Right atrium auricular region (tissue), 2 donors: ENCODE measurements at regions not wholly inside any gene's neighbourhood (a gene's known extent, or its start where the extent isn't known, plus 50 kb on each side); places are given as distances from the start of the nearest gene placed in this dataset.
A peak's percentile ranks its signal among the peaks of the same experiment; 100 is the strongest.

ENCODE experiments used
- DNase-seq: peaks from one replicate; pipeline ENCODE4 v3.0.0-alpha.2; 2019; ENCODE audit warnings: low spot score
- H3K27ac ChIP-seq, 2 donors: fragments of 200-600 bp; sonication (generic); 1 replicate in 1 of 2; 2 replicates in 1 of 2; pipeline ENCODE4 v1.5.1; 2016 to 2019
- H3K27me3 ChIP-seq, 2 donors: fragments of 200-600 bp; sonication (generic); one replicate each; pipeline versions ENCODE4 v1.5.1 to v1.6.0; 2017 to 2019
- H3K36me3 ChIP-seq: fragments of 200-600 bp; sonication (generic); one replicate; pipeline ENCODE4 v1.5.1; 2016
- H3K4me1 ChIP-seq, 2 donors: fragments of 200-600 bp; sonication (generic); one replicate each; pipeline versions ENCODE4 v1.5.1 to v1.6.0; 2017 to 2019
- H3K4me3 ChIP-seq, 2 donors: fragments of 200-600 bp; sonication (generic); 1 replicate in 1 of 2; 2 replicates in 1 of 2; pipeline ENCODE4 v1.5.1; 2017 to 2019; ENCODE audit warnings: mild to moderate bottlenecking in 1 of 2, moderate library complexity in 1 of 2
- H3K9me3 ChIP-seq, 2 donors: fragments of 200-600 bp; sonication (generic); one replicate each; pipeline ENCODE4 v1.5.1; 2019
- TF ChIP-seq, protein P1 (sequence below), 2 donors: fragments of 200-600 bp; sonication (generic); IDR thresholded peaks; one replicate each; pipeline ENCODE4 v1.5.1; 2019; ENCODE audit warnings: antibody characterized with exemption in 2 of 2

DNA sequence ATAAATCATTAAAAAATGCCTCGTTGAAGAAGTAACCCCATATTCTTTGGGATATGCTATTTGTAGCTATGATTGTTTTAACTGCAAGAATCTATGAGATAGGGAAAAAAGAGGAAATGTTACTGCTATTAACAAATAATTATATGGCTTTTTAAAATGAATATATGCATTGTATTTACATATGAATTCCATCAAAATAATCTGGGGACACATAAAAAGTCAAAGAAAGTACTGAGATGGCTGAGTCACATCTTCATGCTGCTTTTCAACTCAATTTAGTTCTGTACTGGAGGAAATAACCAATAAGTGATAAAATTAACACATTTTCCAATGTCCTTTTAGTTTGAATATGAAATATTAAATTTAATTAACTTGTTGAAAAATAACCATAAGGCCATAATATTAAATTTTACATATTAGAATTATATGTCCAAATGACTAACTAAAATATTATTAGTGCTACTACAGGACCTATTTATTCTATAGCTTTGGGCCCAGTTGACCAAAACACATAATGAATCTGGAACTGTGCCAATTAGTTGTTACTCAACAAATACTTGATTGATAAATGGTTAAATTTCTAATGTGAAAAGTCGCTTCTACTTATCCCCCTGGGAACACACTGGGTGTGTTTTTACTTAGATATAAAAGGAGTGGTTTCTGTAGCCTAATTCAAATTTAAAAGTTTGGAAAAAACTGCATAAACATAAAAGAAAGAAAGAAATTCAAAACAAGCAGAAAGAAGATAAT, 214.6 kb upstream of the PFKP start:
- DNase-seq: no peak
- Histone ChIP-seq H3K4me1 (no peaks in the 10 kb centered on the region), H3K27me3 (no peaks in the 10 kb centered on the region), H3K4me3 (no peak overlapping the region), H3K9me3 (no peaks in the 10 kb centered on the region), H3K36me3 (no peaks in the 10 kb centered on the region), H3K27ac (no peak overlapping the region)
- TF ChIP-seq, protein P1, sequence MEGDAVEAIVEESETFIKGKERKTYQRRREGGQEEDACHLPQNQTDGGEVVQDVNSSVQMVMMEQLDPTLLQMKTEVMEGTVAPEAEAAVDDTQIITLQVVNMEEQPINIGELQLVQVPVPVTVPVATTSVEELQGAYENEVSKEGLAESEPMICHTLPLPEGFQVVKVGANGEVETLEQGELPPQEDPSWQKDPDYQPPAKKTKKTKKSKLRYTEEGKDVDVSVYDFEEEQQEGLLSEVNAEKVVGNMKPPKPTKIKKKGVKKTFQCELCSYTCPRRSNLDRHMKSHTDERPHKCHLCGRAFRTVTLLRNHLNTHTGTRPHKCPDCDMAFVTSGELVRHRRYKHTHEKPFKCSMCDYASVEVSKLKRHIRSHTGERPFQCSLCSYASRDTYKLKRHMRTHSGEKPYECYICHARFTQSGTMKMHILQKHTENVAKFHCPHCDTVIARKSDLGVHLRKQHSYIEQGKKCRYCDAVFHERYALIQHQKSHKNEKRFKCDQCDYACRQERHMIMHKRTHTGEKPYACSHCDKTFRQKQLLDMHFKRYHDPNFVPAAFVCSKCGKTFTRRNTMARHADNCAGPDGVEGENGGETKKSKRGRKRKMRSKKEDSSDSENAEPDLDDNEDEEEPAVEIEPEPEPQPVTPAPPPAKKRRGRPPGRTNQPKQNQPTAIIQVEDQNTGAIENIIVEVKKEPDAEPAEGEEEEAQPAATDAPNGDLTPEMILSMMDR (IDR thresholded peaks at IDR 0.05): no peak

DNA sequence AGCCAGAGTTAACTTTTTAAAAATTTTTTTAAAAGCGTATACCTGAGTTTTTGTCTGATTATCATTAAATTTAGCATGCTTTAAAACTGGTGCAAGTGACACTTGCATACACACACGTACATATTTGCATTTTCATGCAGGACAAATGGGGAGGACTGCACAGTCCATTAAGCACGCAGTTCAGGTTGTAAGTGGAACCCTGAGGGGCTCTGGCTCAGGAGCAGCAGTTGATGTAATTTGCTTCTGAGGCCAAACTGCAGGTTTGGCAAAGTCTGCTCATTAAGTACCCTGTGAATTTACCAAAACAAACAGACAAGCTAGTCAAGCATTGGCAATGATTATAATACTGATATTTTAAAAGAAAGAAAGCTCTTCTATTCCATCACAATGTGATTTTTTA, 215.8 kb upstream of the PFKP start:
- Histone ChIP-seq H3K36me3 (no peaks in the 10 kb centered on the region), H3K4me3 (no peak overlapping the region), H3K9me3 (no peaks in the 10 kb centered on the region), H3K4me1 (no peaks in the 10 kb centered on the region), H3K27ac (no peak overlapping the region), H3K27me3 (no peaks in the 10 kb centered on the region)
- no peak for DNase-seq
- TF ChIP-seq, protein P1 (IDR thresholded peaks at IDR 0.05): no peak

DNA sequence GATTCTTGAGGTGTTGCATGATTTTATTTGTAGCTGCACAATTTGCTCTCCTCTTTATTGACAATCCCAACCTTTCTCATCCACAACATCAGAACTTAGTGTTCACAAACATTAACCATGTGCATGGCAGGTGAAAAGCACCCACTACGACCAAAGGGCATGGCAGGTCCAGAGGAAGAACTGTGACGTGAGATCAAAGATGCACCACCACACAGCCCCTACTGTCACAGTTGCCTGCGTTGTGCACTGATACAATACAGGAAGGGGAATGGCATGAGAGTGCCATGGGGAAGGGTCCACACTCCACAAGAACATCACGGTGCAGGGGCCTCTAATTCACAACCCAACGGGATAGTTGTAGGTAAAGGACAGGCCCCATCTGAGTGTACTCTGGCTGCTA, 217.1 kb upstream of the PFKP start:
- H3K4me3 ChIP-seq: no peak overlapping the region
- H3K9me3 ChIP-seq: no peaks in the 10 kb centered on the region
- no peaks in the 10 kb centered on the region for H3K36me3 ChIP-seq
- H3K27me3 ChIP-seq: no peaks in the 10 kb centered on the region
- TF ChIP-seq, protein P1 (IDR thresholded peaks at IDR 0.05): no peak
- H3K27ac ChIP-seq: no peak overlapping the region
- no peak for DNase-seq
- no peaks in the 10 kb centered on the region for H3K4me1 ChIP-seq

DNA sequence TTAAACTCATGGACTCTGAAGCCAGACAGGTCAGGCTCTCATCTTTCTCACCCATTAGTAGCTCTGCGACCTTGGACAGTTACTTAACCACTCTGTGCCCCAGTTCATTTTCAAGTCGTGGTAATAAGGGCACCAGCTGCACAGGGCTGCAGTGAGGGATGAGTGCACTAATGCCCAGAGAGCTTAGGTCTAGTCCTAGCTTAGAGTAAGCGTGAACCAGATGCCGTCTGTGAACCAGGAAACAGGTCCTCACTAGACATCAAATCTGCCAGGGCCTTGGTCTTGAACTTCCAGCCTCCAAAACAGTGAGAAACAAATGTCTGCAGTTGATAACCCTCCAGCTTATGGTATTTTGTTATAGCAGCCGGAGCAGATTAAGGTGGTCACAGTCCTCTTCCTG, 222.4 kb upstream of the PFKP start:
- Histone ChIP-seq H3K9me3 (no peaks in the 10 kb centered on the region), H3K36me3 (no peaks in the 10 kb centered on the region), H3K27ac (no peak overlapping the region), H3K27me3 (no peaks in the 10 kb centered on the region), H3K4me3 (no peak overlapping the region), H3K4me1 (no peaks in the 10 kb centered on the region)
- DNase-seq: no peak
- TF ChIP-seq, protein P1 (IDR thresholded peaks at IDR 0.05): no peak

DNA sequence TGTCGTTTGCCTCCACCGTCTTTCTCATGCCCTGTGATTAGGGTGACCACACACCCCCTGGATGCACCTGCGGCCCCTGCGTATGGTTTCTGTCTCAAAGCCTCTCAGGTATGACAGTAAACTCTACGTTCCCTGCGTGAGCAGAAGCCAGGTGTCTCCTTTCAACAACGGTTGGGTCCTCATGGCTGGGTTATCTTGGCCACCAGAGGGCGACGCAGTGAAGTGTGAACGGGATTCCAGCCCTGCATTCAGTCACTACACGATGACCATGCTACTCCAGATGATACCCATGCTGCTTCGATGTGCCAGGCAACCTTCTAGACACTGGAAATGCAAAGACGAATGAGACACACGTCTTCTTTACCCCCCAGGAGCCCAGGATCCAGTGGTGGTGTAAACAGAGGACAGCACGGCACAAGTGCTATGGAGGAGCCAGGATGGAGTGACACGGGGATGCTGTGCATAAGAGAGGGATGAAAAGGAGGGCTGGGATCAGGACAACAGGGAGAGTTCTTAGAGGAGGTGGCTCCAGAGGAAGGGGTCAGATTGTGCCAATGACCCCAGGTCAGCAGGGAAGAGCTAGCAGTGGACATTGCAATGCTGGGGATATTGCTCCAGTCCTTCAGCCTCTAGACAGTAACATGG, 228.1 kb upstream of the PFKP start:
- Histone ChIP-seq H3K27me3 (no peaks in the 10 kb centered on the region), H3K27ac (no peak overlapping the region), H3K4me1 (no peaks in the 10 kb centered on the region), H3K9me3 (no peaks in the 10 kb centered on the region), H3K36me3 (no peaks in the 10 kb centered on the region), H3K4me3 (no peak overlapping the region)
- no peak for DNase-seq
- TF ChIP-seq, protein P1 (IDR thresholded peaks at IDR 0.05): peak in 1 of 2 donors; percentile 56
